Fibroblast of gingiva (primary cell): ENCODE measurements at regions not wholly inside any gene's neighbourhood (a gene's known extent, or its start where the extent isn't known, plus 50 kb on each side); places are given as distances from the start of the nearest gene placed in this dataset.
A peak's percentile ranks its signal among the peaks of the same experiment; 100 is the strongest.

Experiments
- DNase-seq: peaks from one replicate; pipeline ENCODE4 v3.0.0-alpha.2; 2011; ENCODE audit warnings: low read depth

- DNase-seq, result peak; percentile 71
Measured at GRCh38 chr1:181142096-181142958, 53.8 kb downstream of the IER5 start.

- no peak for DNase-seq
Measured at GRCh38 chr1:181143102-181143859, 54.8 kb downstream of the IER5 start.

- no peak for DNase-seq
Measured at GRCh38 chr1:181144238-181144637, 55.7 kb downstream of the IER5 start.

GRCh38 chr1:181148636-181149035, 60.1 kb downstream of the IER5 start:
- DNase-seq, result no peak

- no peak for DNase-seq
Measured at GRCh38 chr1:181149326-181150125, 61.0 kb downstream of the IER5 start.

- no peak for DNase-seq
Measured at GRCh38 chr1:181150273-181150672, 61.8 kb downstream of the IER5 start.

GRCh38 chr1:181150842-181151241, 62.3 kb downstream of the IER5 start:
- no peak for DNase-seq

GRCh38 chr1:181151378-181152326, 63.2 kb downstream of the IER5 start:
- DNase-seq, result peak; percentile 11

- DNase-seq, result peak; percentile 39
Measured at GRCh38 chr1:181152892-181153633, 64.6 kb downstream of the IER5 start.

- no peak for DNase-seq
Measured at GRCh38 chr1:181153634-181153961, 65.1 kb downstream of the IER5 start.

GRCh38 chr1:181155339-181155738, 66.8 kb downstream of the IER5 start:
- DNase-seq, result no peak

GRCh38 chr1:181159451-181160140, 71.1 kb downstream of the IER5 start:
- DNase-seq, result no peak

GRCh38 chr1:181160322-181160721, 71.8 kb downstream of the IER5 start:
- no peak for DNase-seq

GRCh38 chr1:181160998-181161870, 72.7 kb downstream of the IER5 start:
- no peak for DNase-seq

GRCh38 chr1:181163662-181164061, 75.2 kb downstream of the IER5 start:
- DNase-seq, result no peak

- DNase-seq, result peak; percentile 59
Measured at GRCh38 chr1:181166377-181167196, 78.1 kb downstream of the IER5 start.

GRCh38 chr1:181169281-181169865, 80.9 kb downstream of the IER5 start:
- no peak for DNase-seq

GRCh38 chr1:181170194-181170593, 81.7 kb downstream of the IER5 start:
- no peak for DNase-seq
